Activated B cell treated with CpG ODN at 0.5 μM for 24 hours (primary cell): ENCODE measurements at regions not wholly inside any gene's neighbourhood (a gene's known extent, or its start where the extent isn't known, plus 50 kb on each side); places are given as distances from the start of the nearest gene placed in this dataset.

Experiments
- ATAC-seq: fragments of 200-7000 bp; cut with Tn5 transposase; one replicate; pipeline ENCODE4 v1.10.0; 2021; ENCODE audit warnings: low read depth, mild to moderate bottlenecking, moderate library complexity
- CTCF ChIA-PET: fragments of 350-600 bp; sonication (Branson Sonifier 250); formaldehyde crosslinking; loops from one replicate; lab custom pipeline; 2021; ENCODE audit warnings: antibody characterized with exemption; lab: Charles Lee
- POLR2A ChIA-PET: fragments of 350-600 bp; sonication (Branson Sonifier 250); formaldehyde crosslinking; loops from one replicate; lab custom pipeline; 2021; ENCODE audit warnings: antibody characterized with exemption; lab: Charles Lee
- DNase-seq: peaks from one replicate; pipeline ENCODE4 v3.0.0; 2022
- H3K27ac Mint-ChIP-seq: one replicate; pipeline ENCODE4 v1.8.0; 2020; ENCODE audit warnings: mixed read lengths
- H3K27me3 Mint-ChIP-seq: one replicate; pipeline ENCODE4 v1.8.0; 2021; ENCODE audit warnings: mixed read lengths
- H3K36me3 Mint-ChIP-seq: one replicate; pipeline ENCODE4 v1.8.0; 2021; ENCODE audit warnings: low read depth, mixed read lengths
- H3K4me1 Mint-ChIP-seq: one replicate; pipeline ENCODE4 v1.8.0; 2021; ENCODE audit warnings: mixed read lengths
- H3K4me3 Mint-ChIP-seq: one replicate; pipeline ENCODE4 v1.8.0; 2020; ENCODE audit warnings: mild to moderate bottlenecking, mixed read lengths
- H3K9me3 Mint-ChIP-seq: one replicate; pipeline ENCODE4 v1.8.0; 2020; ENCODE audit warnings: mixed read lengths
- CTCF ChIP-seq: fragments of 200-600 bp; IDR thresholded peaks from one replicate; pipeline ENCODE4 v1.8.0; 2022; ENCODE audit warnings: antibody characterized with exemption, mild to moderate bottlenecking
- intact Hi-C: fragments of 100-400 bp; cut with micrococcal nuclease; formaldehyde crosslinking; loops from one replicate; pipeline ENCODE4 v1.15.1; 2024

GRCh38 chr20:4427940-4428586, 179.0 kb upstream of the ADRA1D start:
- Mint-ChIP-seq H3K9me3 (no peaks in the 10 kb centered on the region), H3K36me3 (no peaks in the 10 kb centered on the region), H3K4me3 (no peak overlapping the region), H3K27ac (no peak overlapping the region), H3K4me1 (no peaks in the 10 kb centered on the region), H3K27me3 (peaks cover 9% of the 10 kb centered on the region)
- DNase-seq = no peak
- ChIA-PET CTCF (no interaction called here), POLR2A (interaction anchor here (0.7 kb wide), 1 partner anchor 1866 kb away, joined by 3 read pairs; no protein-coding TSS in a partner anchor)
- intact Hi-C loops = no loop called here
- ATAC-seq = no peak
- no peak for TF ChIP-seq CTCF

GRCh38 chr20:4418141-4418540, 169.1 kb upstream of the ADRA1D start:
- Mint-ChIP-seq H3K9me3 (peaks cover 2% of the 10 kb centered on the region), H3K36me3 (no peaks in the 10 kb centered on the region), H3K27ac (no peak overlapping the region), H3K4me1 (peaks cover 2% of the 10 kb centered on the region), H3K27me3 (peaks cover 3% of the 10 kb centered on the region), H3K4me3 (no peak overlapping the region)
- TF ChIP-seq CTCF = no peak
- no peak for ATAC-seq
- ChIA-PET CTCF (no interaction called here), POLR2A (no interaction called here)
- intact Hi-C loops = no loop called here
- DNase-seq = no peak

GRCh38 chr20:4415281-4415680, 166.2 kb upstream of the ADRA1D start:
- intact Hi-C loops = no loop called here
- ATAC-seq (no peak), DNase-seq (no peak)
- POLR2A ChIA-PET = no interaction called here
- Mint-ChIP-seq H3K27me3 (peaks cover 3% of the 10 kb centered on the region), H3K27ac (no peak overlapping the region), H3K4me1 (peaks cover 12% of the 10 kb centered on the region), H3K9me3 (peaks cover 2% of the 10 kb centered on the region), H3K36me3 (no peaks in the 10 kb centered on the region), H3K4me3 (no peak overlapping the region)
- CTCF ChIA-PET = no interaction called here
- no peak for TF ChIP-seq CTCF

- intact Hi-C loops = no loop called here
- Mint-ChIP-seq H3K27me3 (peaks cover 3% of the 10 kb centered on the region), H3K4me3 (no peak overlapping the region), H3K4me1 (peaks cover 12% of the 10 kb centered on the region), H3K9me3 (no peaks in the 10 kb centered on the region), H3K36me3 (no peaks in the 10 kb centered on the region), H3K27ac (no peak overlapping the region)
- DNase-seq (no peak), ATAC-seq (no peak)
- no peak for TF ChIP-seq CTCF
- POLR2A ChIA-PET = no interaction called here
- CTCF ChIA-PET = no interaction called here
Observed at GRCh38 chr20:4413314-4414049, 164.4 kb upstream of the ADRA1D start.

GRCh38 chr20:4412216-4412615, 163.1 kb upstream of the ADRA1D start:
- POLR2A ChIA-PET = no interaction called here
- Mint-ChIP-seq H3K9me3 (no peaks in the 10 kb centered on the region), H3K36me3 (no peaks in the 10 kb centered on the region), H3K4me3 (no peak overlapping the region), H3K27ac (no peak overlapping the region), H3K27me3 (peaks cover 3% of the 10 kb centered on the region), H3K4me1 (peaks cover 12% of the 10 kb centered on the region)
- no peak for TF ChIP-seq CTCF
- ATAC-seq = no peak
- no peak for DNase-seq
- intact Hi-C loops = no loop called here
- CTCF ChIA-PET = no interaction called here
